NCI-H1092 (cell line): ENCODE measurements at regions not wholly inside any gene's neighbourhood (a gene's known extent, or its start where the extent isn't known, plus 50 kb on each side); places are given as distances from the start of the nearest gene placed in this dataset.

Experiments used
- DNase-seq: peaks from one replicate; lab custom pipeline; 2025; lab: John Stamatoyannopoulos, UW

- DNase-seq = no peak
Observed at GRCh38 chr7:114126095-114126494, 207.3 kb upstream of the PPP1R3A start.

- DNase-seq = no peak
Observed at GRCh38 chr7:114112806-114113205, 194.0 kb upstream of the PPP1R3A start.

- DNase-seq = no peak
Observed at GRCh38 chr7:114110666-114111065, 191.9 kb upstream of the PPP1R3A start.

GRCh38 chr7:114109721-114110120 is 190.9 kb upstream of the PPP1R3A start:
- no peak for DNase-seq

GRCh38 chr7:114109304-114109703 is 190.5 kb upstream of the PPP1R3A start:
- no peak for DNase-seq

- DNase-seq = no peak
Observed at GRCh38 chr7:114108510-114108909, 189.7 kb upstream of the PPP1R3A start.

GRCh38 chr7:114107522-114107921 is 188.7 kb upstream of the PPP1R3A start:
- no peak for DNase-seq

- DNase-seq = no peak
Observed at GRCh38 chr7:114104035-114104434, 185.2 kb upstream of the PPP1R3A start.

- no peak for DNase-seq
Observed at GRCh38 chr7:114102996-114103395, 184.2 kb upstream of the PPP1R3A start.

- DNase-seq = no peak
Observed at GRCh38 chr7:114102131-114102530, 183.3 kb upstream of the PPP1R3A start.

- DNase-seq = no peak
Observed at GRCh38 chr7:114100810-114101209, 182.0 kb upstream of the PPP1R3A start.

- no peak for DNase-seq
Observed at GRCh38 chr7:114099337-114099736, 180.5 kb upstream of the PPP1R3A start.

- no peak for DNase-seq
Observed at GRCh38 chr7:114095885-114096284, 177.1 kb upstream of the PPP1R3A start.

GRCh38 chr7:114088470-114088940 is 169.7 kb upstream of the PPP1R3A start:
- DNase-seq = no peak

- peak; percentile 6 for DNase-seq
Observed at GRCh38 chr7:114087653-114088469, 169.1 kb upstream of the PPP1R3A start.

GRCh38 chr7:114086914-114087652 is 168.3 kb upstream of the PPP1R3A start:
- no peak for DNase-seq

- DNase-seq = no peak
Observed at GRCh38 chr7:114086537-114086913, 167.7 kb upstream of the PPP1R3A start.

GRCh38 chr7:114085592-114086501 is 167.0 kb upstream of the PPP1R3A start:
- peak; percentile 60 for DNase-seq

GRCh38 chr7:114085313-114085591 is 166.4 kb upstream of the PPP1R3A start:
- no peak for DNase-seq

- peak; percentile 18 for DNase-seq
Observed at GRCh38 chr7:114084472-114085312, 165.9 kb upstream of the PPP1R3A start.

GRCh38 chr7:114084002-114084471 is 165.2 kb upstream of the PPP1R3A start:
- no peak for DNase-seq
